HepG2 (cell line): ENCODE measurements at regions not wholly inside any gene's neighbourhood (a gene's known extent, or its start where the extent isn't known, plus 50 kb on each side); places are given as distances from the start of the nearest gene placed in this dataset.

Source experiments
- ATAC-seq: fragments of 200-7000 bp; cut with Tn5 transposase; 3 replicates; pipeline ENCODE4 v1.9.1; 2020; ENCODE audit warnings: mild to moderate bottlenecking, moderate library complexity
- BruUV-seq: library from RNA; stranded (reverse); fragments of 400-500 nt; replicated peaks from 2 replicates; lab custom pipeline; 2021; lab: Mats Ljungman, UMichigan
- CTCF ChIA-PET: fragments of 300-600 bp; formaldehyde crosslinking; extraction: SDS; loops from one replicate; lab custom pipeline; 2021; ENCODE audit warnings: low total read pairs, inconsistent platforms, low intra/inter-chr PET ratio; lab: Yijun Ruan, JAX
- POLR2A ChIA-PET: fragments of 350-600 bp; sonication (Branson Sonifier 250); formaldehyde crosslinking; loops from one replicate; lab custom pipeline; 2020; ENCODE audit warnings: antibody characterized with exemption, inconsistent platforms; lab: Yijun Ruan, JAX
- DNase-seq: peaks from one replicate; pipeline ENCODE4 v3.0.0-alpha.2; 2015; ENCODE audit warnings: low spot score
- FAIRE-seq: peaks from 3 replicates; lab custom pipeline; 2011; peaks lifted over from hg19 to GRCh38; lab: Jason Lieb, UNC
- H2AFZ ChIP-seq: one replicate; pipeline ENCODE4 v1.6.1; 2011; ENCODE audit warnings: low read length, inconsistent platforms
- H3K27ac ChIP-seq: fragments of 300-600 bp; 3 replicates; pipeline ENCODE4 v1.8.0; 2011; ENCODE audit warnings: mixed run types, mild to moderate bottlenecking, mixed read lengths, low read length, inconsistent platforms; ENCODE audit not compliant: insufficient read depth; ENCODE audit errors: extremely low read length
- H3K27me3 ChIP-seq, 2 experiments: fragments of 200-600 bp in 1 of 2; 2 replicates in 1 of 2; 3 replicates in 1 of 2; pipeline versions ENCODE4 v1.6.0 to v1.8.0; 2011; ENCODE audit warnings: low read length in 2 of 2, mild to moderate bottlenecking in 2 of 2, moderate library complexity in 2 of 2, inconsistent platforms in 1 of 2; ENCODE audit not compliant: insufficient read depth in 2 of 2, control insufficient read depth in 1 of 2
- H3K36me3 ChIP-seq, 2 experiments: fragments of 200-600 bp in 1 of 2; replicated peaks in 1 of 2; 2 replicates in 1 of 2; 3 replicates in 1 of 2; pipeline versions ENCODE4 v1.5.1 to v1.8.0; 2011; ENCODE audit warnings: low read length in 2 of 2, inconsistent platforms in 1 of 2; ENCODE audit not compliant: insufficient read depth in 2 of 2, control insufficient read depth in 1 of 2
- H3K4me1 ChIP-seq: 2 replicates; pipeline ENCODE4 v1.5.1; 2012; ENCODE audit warnings: low read length, inconsistent platforms; ENCODE audit not compliant: insufficient read depth
- H3K4me2 ChIP-seq: 2 replicates; pipeline ENCODE4 v1.6.0; 2011; ENCODE audit warnings: low read depth, low read length, inconsistent platforms
- H3K4me3 ChIP-seq, 3 experiments: fragments of 200-600 bp in 1 of 3; sonication (generic), shearing (Covaris generic) in 1 of 3; replicated peaks in 1 of 3; 2 replicates each; pipeline ENCODE4 v1.5.1; 2011 to 2016; ENCODE audit warnings: low read length in 3 of 3, inconsistent platforms in 2 of 3, low read depth in 2 of 3, mild to moderate bottlenecking in 2 of 3, control low read depth in 1 of 3, mixed read lengths in 1 of 3; ENCODE audit not compliant: insufficient read depth in 1 of 3
- H3K79me2 ChIP-seq: one replicate; pipeline ENCODE4 v1.6.1; 2011; ENCODE audit warnings: low read length, inconsistent platforms; ENCODE audit not compliant: insufficient read depth
- H3K9ac ChIP-seq: 2 replicates; pipeline ENCODE4 v1.6.0; 2011; ENCODE audit warnings: mild to moderate bottlenecking, low read depth, low read length, inconsistent platforms; ENCODE audit not compliant: insufficient read depth
- H3K9me3 ChIP-seq: 2 replicates; pipeline ENCODE4 v1.5.1; 2012; ENCODE audit warnings: mild to moderate bottlenecking, low read length
- H4K20me1 ChIP-seq: 2 replicates; pipeline ENCODE4 v1.6.0; 2011; ENCODE audit warnings: inconsistent platforms, mild to moderate bottlenecking, low read length, moderate library complexity; ENCODE audit not compliant: insufficient read depth
- ATAD3A ChIP-seq: sonication (generic); formaldehyde crosslinking; IDR thresholded peaks from 2 replicates; pipeline ENCODE4 v1.4.0; 2020; ENCODE audit warnings: missing genetic modification reagents
- CBX1 ChIP-seq: IDR thresholded peaks from one replicate; pipeline ENCODE4 v1.6.1; 2016; ENCODE audit warnings: antibody characterized with exemption, low read depth
- MAFK ChIP-seq, 2 experiments: IDR thresholded peaks in 1 of 2; conservative IDR thresholded peaks in 1 of 2; 2 replicates each; pipeline ENCODE4 v1.6.1; 2011; ENCODE audit warnings: improper control_type of control experiment in 2 of 2, low read length in 2 of 2
- NCOR1 ChIP-seq: fragments of 200-600 bp; sonication (generic); IDR thresholded peaks from 2 replicates; pipeline ENCODE4 v1.7.0; 2017; ENCODE audit warnings: antibody characterized with exemption, low read length, borderline replicate concordance
- PAF1 ChIP-seq: IDR thresholded peaks from 2 replicates; pipeline ENCODE4 v1.6.1; 2016; ENCODE audit warnings: missing genetic modification reagents, missing compliant biosample characterization
- SMYD3 ChIP-seq: sonication (generic); formaldehyde crosslinking; IDR thresholded peaks from 2 replicates; pipeline ENCODE4 v1.8.1; 2023; ENCODE audit warnings: mild to moderate bottlenecking, missing genetic modification reagents
- THAP11 ChIP-seq: IDR thresholded peaks from 2 replicates; pipeline ENCODE4 v1.6.1; 2016; ENCODE audit warnings: missing biosample characterization, missing genetic modification reagents
- ZNF709 ChIP-seq: sonication (generic); formaldehyde crosslinking; IDR thresholded peaks from 2 replicates; pipeline ENCODE4 v1.5.0; 2020; ENCODE audit warnings: mild to moderate bottlenecking, missing genetic modification reagents
- ZNF850 ChIP-seq: sonication (generic); formaldehyde crosslinking; conservative IDR thresholded peaks from 2 replicates; pipeline ENCODE4 v1.9.0; 2021; ENCODE audit warnings: mild to moderate bottlenecking, missing genetic modification reagents
- ZNF878 ChIP-seq: sonication (generic); formaldehyde crosslinking; IDR thresholded peaks from 2 replicates; pipeline ENCODE4 v1.8.1; 2023; ENCODE audit warnings: mild to moderate bottlenecking, missing genetic modification reagents, moderate library complexity
- WGBS: methylation state at CpG from one replicate; pipeline ENCODE4 v1.1.6; 2017; ENCODE audit warnings: low lambda C conversion rate; 5-methylcytosine and 5-hydroxymethylcytosine counted together
- in situ Hi-C: cut with HindIII; loops from 2 replicates; pipeline ENCODE4 v1.10.0; 2017; ENCODE audit warnings: low pct_unique_long_range_greater_than_20kb; ENCODE audit not compliant: extremely low pct_ligation_motif_present
- intact Hi-C: fragments of 100-400 bp; cut with micrococcal nuclease; formaldehyde crosslinking; loops from one replicate; pipeline ENCODE4 v1.10.0; 2022; ENCODE audit not compliant: unreplicated experiment
- TF ChIP-seq, protein P1 (sequence below): sonication (generic); formaldehyde crosslinking; IDR thresholded peaks from 2 replicates; pipeline ENCODE4 v1.8.1; 2022; ENCODE audit warnings: low read depth, mild to moderate bottlenecking, missing genetic modification reagents
- TF ChIP-seq, protein P2 (sequence below): sonication (generic); formaldehyde crosslinking; IDR thresholded peaks from 2 replicates; pipeline ENCODE4 v1.4.0; 2020; ENCODE audit warnings: missing genetic modification reagents, borderline replicate concordance

DNA sequence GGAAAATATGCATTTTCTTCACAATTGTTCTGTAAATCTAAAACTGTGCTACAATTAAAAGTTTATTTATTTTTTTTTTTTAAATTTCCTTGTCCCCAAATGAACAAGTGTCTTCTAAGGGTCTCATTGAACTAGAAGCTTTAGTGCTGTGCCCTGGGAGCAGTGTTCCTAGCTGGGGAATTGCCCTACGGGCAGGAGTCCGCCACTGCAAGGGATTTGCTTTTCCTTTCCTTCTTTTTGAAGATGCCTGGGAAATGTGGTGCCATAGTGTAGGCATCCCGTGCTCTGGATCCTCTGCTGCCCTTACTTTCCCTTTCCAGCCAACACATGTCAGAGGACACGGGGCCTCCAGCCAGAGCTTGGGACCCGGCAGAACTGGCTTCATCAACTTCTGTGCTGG lies 177.1 kb upstream of the CTBP2 start:
- Histone ChIP-seq H3K4me2 (no peak overlapping the region), H3K9me3 (no peaks in the 10 kb centered on the region), H3K36me3 (no peaks in the 10 kb centered on the region), H3K4me3 (no peak overlapping the region), H3K27me3 (no peaks in the 10 kb centered on the region; a peak in 1 of 5 replicates), H3K27ac (no peak overlapping the region), H3K79me2 (no peaks in the 10 kb centered on the region), H4K20me1 (no peaks in the 10 kb centered on the region), H2AFZ (no peak overlapping the region), H3K9ac (no peak overlapping the region), H3K4me1 (no peaks in the 10 kb centered on the region)
- DNase-seq = no peak
- 2% methylated on average over 5 of the region's 5 CpGs for WGBS
- intact Hi-C loops (no loop called here), in situ Hi-C loops (no loop called here)
- ChIA-PET POLR2A (no interaction called here), CTCF (no interaction called here)
- no peak for ATAC-seq
- no TSS peak for BruUV-seq
- FAIRE-seq = no peak
- TF ChIP-seq PAF1 (CRISPR knock-in tag) (no peak), ATAD3A (CRISPR knock-in tag) (no peak), ZNF878 (CRISPR knock-in tag) (no peak), THAP11 (CRISPR knock-in tag) (no peak), ZNF709 (no peak), MAFK (conservative IDR thresholded peaks at IDR 0.05 in 1 of 2, IDR thresholded peaks at IDR 0.05 in 1 of 2; ENCODE audit: low read length in 2 of 2) (no peak), CBX1 (no peak), ZNF850 (no peak), SMYD3 (CRISPR knock-in tag) (no peak), NCOR1 (no peak)
- TF ChIP-seq, protein P1, sequence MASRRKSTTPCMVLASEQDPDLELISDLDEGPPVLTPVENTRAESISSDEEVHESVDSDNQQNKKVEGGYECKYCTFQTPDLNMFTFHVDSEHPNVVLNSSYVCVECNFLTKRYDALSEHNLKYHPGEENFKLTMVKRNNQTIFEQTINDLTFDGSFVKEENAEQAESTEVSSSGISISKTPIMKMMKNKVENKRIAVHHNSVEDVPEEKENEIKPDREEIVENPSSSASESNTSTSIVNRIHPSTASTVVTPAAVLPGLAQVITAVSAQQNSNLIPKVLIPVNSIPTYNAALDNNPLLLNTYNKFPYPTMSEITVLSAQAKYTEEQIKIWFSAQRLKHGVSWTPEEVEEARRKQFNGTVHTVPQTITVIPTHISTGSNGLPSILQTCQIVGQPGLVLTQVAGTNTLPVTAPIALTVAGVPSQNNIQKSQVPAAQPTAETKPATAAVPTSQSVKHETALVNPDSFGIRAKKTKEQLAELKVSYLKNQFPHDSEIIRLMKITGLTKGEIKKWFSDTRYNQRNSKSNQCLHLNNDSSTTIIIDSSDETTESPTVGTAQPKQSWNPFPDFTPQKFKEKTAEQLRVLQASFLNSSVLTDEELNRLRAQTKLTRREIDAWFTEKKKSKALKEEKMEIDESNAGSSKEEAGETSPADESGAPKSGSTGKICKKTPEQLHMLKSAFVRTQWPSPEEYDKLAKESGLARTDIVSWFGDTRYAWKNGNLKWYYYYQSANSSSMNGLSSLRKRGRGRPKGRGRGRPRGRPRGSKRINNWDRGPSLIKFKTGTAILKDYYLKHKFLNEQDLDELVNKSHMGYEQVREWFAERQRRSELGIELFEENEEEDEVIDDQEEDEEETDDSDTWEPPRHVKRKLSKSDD (CRISPR knock-in tag) = no peak
- TF ChIP-seq, protein P2, sequence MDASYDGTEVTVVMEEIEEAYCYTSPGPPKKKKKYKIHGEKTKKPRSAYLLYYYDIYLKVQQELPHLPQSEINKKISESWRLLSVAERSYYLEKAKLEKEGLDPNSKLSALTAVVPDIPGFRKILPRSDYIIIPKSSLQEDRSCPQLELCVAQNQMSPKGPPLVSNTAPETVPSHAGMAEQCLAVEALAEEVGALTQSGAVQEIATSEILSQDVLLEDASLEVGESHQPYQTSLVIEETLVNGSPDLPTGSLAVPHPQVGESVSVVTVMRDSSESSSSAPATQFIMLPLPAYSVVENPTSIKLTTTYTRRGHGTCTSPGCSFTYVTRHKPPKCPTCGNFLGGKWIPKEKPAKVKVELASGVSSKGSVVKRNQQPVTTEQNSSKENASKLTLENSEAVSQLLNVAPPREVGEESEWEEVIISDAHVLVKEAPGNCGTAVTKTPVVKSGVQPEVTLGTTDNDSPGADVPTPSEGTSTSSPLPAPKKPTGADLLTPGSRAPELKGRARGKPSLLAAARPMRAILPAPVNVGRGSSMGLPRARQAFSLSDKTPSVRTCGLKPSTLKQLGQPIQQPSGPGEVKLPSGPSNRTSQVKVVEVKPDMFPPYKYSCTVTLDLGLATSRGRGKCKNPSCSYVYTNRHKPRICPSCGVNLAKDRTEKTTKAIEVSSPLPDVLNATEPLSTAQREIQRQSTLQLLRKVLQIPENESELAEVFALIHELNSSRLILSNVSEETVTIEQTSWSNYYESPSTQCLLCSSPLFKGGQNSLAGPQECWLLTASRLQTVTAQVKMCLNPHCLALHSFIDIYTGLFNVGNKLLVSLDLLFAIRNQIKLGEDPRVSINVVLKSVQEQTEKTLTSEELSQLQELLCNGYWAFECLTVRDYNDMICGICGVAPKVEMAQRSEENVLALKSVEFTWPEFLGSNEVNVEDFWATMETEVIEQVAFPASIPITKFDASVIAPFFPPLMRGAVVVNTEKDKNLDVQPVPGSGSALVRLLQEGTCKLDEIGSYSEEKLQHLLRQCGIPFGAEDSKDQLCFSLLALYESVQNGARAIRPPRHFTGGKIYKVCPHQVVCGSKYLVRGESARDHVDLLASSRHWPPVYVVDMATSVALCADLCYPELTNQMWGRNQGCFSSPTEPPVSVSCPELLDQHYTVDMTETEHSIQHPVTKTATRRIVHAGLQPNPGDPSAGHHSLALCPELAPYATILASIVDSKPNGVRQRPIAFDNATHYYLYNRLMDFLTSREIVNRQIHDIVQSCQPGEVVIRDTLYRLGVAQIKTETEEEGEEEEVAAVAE (CRISPR knock-in tag) = no peak
